Dendritic cell treated with granulocyte-macrophage colony-stimulating factor and Interleukin-4, amounts not matched to agents 40 ng/mL and 50 ng/mL, for 4 days (primary cell): ENCODE measurements at regions not wholly inside any gene's neighbourhood (a gene's known extent, or its start where the extent isn't known, plus 50 kb on each side); places are given as distances from the start of the nearest gene placed in this dataset.
"Not testable (repeated sequence)": the region's sequence is repeated elsewhere in the genome, so short reads cannot be mapped to it uniquely, and the experiment has no call there.

Experiments
- H3K27ac Mint-ChIP-seq: one replicate; pipeline ENCODE4 v1.8.0; 2022; ENCODE audit warnings: mild to moderate bottlenecking, mixed read lengths
- H3K27me3 Mint-ChIP-seq: one replicate; pipeline ENCODE4 v1.8.0; 2022; ENCODE audit warnings: mild to moderate bottlenecking, mixed read lengths
- H3K36me3 Mint-ChIP-seq: one replicate; pipeline ENCODE4 v1.8.0; 2022; ENCODE audit warnings: low read depth, mixed read lengths
- H3K4me1 Mint-ChIP-seq: one replicate; pipeline ENCODE4 v1.8.0; 2022; ENCODE audit warnings: low read depth, mixed read lengths
- H3K4me3 Mint-ChIP-seq: one replicate; pipeline ENCODE4 v1.8.0; 2022; ENCODE audit warnings: mild to moderate bottlenecking, moderate library complexity, mixed read lengths
- H3K9me3 Mint-ChIP-seq: one replicate; pipeline ENCODE4 v1.8.0; 2022; ENCODE audit warnings: mixed read lengths
- intact Hi-C: fragments of 100-400 bp; cut with micrococcal nuclease; formaldehyde crosslinking; loops from one replicate; pipeline ENCODE4 v1.15.0; 2022

DNA sequence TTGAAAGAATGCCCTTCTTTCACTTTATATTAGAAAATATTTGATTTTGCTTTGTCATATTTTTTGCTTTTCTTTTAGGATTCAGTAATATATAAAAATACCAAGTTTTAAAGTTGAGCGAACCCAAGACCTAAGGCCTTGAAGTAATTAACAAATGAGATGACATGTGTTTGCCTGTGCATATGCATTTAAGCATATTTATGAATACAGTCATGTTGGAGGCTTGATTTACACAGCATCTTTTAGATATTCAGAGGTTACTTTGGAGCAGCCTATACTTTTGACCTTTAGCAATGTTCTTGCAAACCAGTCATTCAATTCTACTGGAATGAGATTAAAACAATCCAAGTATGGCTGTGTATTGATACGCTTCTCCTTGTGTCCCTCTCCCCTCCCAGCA lies 425.1 kb downstream of the KCNJ18 start:
- H3K4me3 Mint-ChIP-seq, H3K36me3 Mint-ChIP-seq, H3K4me1 Mint-ChIP-seq, H3K27me3 Mint-ChIP-seq, intact Hi-C loops, H3K27ac Mint-ChIP-seq, H3K9me3 Mint-ChIP-seq: not testable (repeated sequence)

DNA sequence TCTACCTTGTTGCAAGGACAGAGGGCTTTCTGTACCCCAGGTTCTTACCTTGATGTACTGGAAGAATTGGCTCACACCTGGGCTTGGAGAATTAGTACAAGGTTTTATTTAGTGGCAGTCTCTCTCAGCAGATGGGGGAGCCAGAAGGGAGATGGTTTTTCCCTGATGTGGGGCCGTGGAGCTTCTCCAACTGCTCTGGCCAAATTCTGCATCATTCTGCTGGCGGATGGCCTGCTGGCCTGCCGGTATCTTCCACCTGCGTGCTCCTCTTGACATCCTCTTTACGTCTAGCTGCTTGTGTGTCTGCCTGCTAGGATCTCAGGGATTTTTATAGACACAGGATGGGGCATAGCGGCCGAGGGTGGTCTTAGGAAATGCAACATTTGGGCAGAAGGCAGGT lies 426.7 kb downstream of the KCNJ18 start:
- H3K4me1 Mint-ChIP-seq, H3K36me3 Mint-ChIP-seq, H3K9me3 Mint-ChIP-seq, H3K27me3 Mint-ChIP-seq, intact Hi-C loops, H3K27ac Mint-ChIP-seq, H3K4me3 Mint-ChIP-seq: not testable (repeated sequence)

GRCh38 chr17:22119751-22120150 lies 427.4 kb downstream of the KCNJ18 start:
- H3K27ac Mint-ChIP-seq, H3K4me1 Mint-ChIP-seq, H3K27me3 Mint-ChIP-seq, H3K4me3 Mint-ChIP-seq, H3K9me3 Mint-ChIP-seq, intact Hi-C loops, H3K36me3 Mint-ChIP-seq: not testable (repeated sequence)

GRCh38 chr17:22123536-22124281 lies 431.4 kb downstream of the KCNJ18 start:
- no peaks in the 10 kb centered on the region for H3K36me3 Mint-ChIP-seq
- intact Hi-C loops = no loop called here
- no peak overlapping the region for H3K27ac Mint-ChIP-seq
- H3K4me3 Mint-ChIP-seq = no peak overlapping the region
- H3K27me3 Mint-ChIP-seq = no peaks in the 10 kb centered on the region
- H3K9me3 Mint-ChIP-seq = peaks cover 6% of the 10 kb centered on the region
- no peaks in the 10 kb centered on the region for H3K4me1 Mint-ChIP-seq

DNA sequence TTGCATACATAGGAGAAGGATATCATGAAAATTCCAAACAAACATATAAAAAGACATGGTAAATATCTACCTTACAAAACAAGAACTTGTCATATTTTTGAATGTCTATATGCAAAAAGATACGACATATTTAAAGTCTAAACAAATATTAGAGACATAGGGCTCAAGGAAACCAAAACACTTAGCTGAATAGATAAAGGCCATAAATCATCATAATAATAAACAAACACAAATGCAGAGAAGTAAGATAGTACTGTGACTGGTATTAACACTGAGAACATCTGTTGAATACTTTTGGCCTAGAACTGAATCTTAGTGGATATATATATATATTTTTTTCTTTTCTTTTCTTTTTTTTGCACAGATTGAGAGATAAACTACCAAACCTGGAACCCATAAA lies 435.8 kb downstream of the KCNJ18 start:
- Mint-ChIP-seq H3K27me3 (no peaks in the 10 kb centered on the region), H3K36me3 (no peaks in the 10 kb centered on the region), H3K4me1 (no peaks in the 10 kb centered on the region), H3K9me3 (peaks cover 40% of the 10 kb centered on the region), H3K4me3 (no peak overlapping the region), H3K27ac (no peak overlapping the region)
- intact Hi-C loops = no loop called here

DNA sequence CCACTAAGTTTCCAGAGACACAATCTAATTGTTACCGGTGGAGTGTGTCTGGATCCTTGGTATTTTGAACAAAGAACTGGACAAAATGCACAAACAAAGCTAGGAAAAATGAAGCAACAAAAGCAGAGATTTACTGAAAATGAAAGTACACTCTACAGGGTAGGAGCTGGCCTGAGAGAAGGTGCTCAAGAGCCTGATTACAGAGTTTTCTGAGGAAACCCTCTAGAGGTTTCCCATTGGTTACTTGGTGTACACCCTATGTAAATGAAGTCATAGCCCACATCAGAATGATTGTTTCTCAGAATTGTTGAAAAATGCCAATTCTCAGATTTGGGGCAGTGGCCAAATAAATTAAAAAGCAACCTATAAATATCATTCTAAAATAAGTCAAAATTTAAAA lies 436.4 kb downstream of the KCNJ18 start:
- intact Hi-C loops = no loop called here
- H3K36me3 Mint-ChIP-seq = no peaks in the 10 kb centered on the region
- H3K27me3 Mint-ChIP-seq = no peaks in the 10 kb centered on the region
- no peak overlapping the region for H3K27ac Mint-ChIP-seq
- H3K4me1 Mint-ChIP-seq = no peaks in the 10 kb centered on the region
- peaks cover 41% of the 10 kb centered on the region for H3K9me3 Mint-ChIP-seq
- no peak overlapping the region for H3K4me3 Mint-ChIP-seq

DNA sequence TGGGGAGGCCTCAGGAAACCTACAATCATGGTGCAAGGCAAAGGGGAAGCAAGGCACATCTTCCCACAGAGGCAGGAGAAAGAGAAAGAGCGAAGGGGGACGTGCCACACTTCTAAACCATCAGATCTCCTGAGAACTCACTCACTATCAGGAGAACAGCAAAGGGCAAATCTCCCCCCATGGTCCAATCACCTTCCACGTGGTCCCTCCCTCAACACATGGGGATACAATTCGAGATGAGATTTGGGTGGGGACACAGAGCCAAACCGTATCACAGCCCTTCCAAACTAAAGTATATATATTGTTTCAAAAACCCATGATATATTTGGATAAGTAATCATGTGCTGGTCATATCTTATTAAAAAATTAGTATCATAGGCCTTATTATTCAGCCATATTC lies 437.6 kb downstream of the KCNJ18 start:
- H3K4me3 Mint-ChIP-seq, H3K27ac Mint-ChIP-seq, H3K27me3 Mint-ChIP-seq, H3K4me1 Mint-ChIP-seq, intact Hi-C loops, H3K36me3 Mint-ChIP-seq: not testable (repeated sequence)
- peaks cover 42% of the 10 kb centered on the region for H3K9me3 Mint-ChIP-seq

GRCh38 chr17:22131740-22132139 lies 439.4 kb downstream of the KCNJ18 start:
- H3K36me3 Mint-ChIP-seq = no peaks in the 10 kb centered on the region
- no peak overlapping the region for H3K27ac Mint-ChIP-seq
- peaks cover 58% of the 10 kb centered on the region for H3K9me3 Mint-ChIP-seq
- no peaks in the 10 kb centered on the region for H3K27me3 Mint-ChIP-seq
- no peak overlapping the region for H3K4me3 Mint-ChIP-seq
- no peaks in the 10 kb centered on the region for H3K4me1 Mint-ChIP-seq
- intact Hi-C loops = no loop called here

- Mint-ChIP-seq H3K4me1 (no peaks in the 10 kb centered on the region), H3K27me3 (no peaks in the 10 kb centered on the region), H3K27ac (no peak overlapping the region), H3K9me3 (peaks cover 18% of the 10 kb centered on the region), H3K4me3 (no peak overlapping the region), H3K36me3 (no peaks in the 10 kb centered on the region)
- intact Hi-C loops = no loop called here
These were observed 446.6 kb downstream of the KCNJ18 start for GRCh38 chr17:22138861-22139469.

DNA sequence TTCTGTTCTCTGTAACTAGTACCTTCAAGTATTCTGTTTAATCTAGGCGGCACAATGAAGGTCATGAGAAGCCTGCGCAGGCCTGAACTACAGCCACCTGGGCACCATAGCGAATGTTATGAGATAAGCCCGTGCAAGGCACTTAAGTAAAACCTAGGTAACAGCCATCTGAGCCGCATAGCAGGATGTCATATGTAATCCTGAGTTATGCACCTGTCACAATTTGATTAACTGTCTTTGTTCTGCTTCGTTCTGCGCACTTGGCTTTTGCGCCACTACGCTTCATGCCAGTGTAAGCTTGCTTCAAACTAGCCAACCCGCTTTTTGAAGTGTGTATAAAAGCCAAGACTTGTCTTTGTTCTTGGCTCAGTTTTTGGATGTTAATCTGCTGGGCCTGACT lies 449.8 kb downstream of the KCNJ18 start:
- Mint-ChIP-seq H3K9me3 (peaks cover 7% of the 10 kb centered on the region), H3K4me3 (no peak overlapping the region), H3K36me3 (no peaks in the 10 kb centered on the region), H3K27me3 (no peaks in the 10 kb centered on the region), H3K4me1 (no peaks in the 10 kb centered on the region), H3K27ac (no peak overlapping the region)
- intact Hi-C loops = no loop called here

DNA sequence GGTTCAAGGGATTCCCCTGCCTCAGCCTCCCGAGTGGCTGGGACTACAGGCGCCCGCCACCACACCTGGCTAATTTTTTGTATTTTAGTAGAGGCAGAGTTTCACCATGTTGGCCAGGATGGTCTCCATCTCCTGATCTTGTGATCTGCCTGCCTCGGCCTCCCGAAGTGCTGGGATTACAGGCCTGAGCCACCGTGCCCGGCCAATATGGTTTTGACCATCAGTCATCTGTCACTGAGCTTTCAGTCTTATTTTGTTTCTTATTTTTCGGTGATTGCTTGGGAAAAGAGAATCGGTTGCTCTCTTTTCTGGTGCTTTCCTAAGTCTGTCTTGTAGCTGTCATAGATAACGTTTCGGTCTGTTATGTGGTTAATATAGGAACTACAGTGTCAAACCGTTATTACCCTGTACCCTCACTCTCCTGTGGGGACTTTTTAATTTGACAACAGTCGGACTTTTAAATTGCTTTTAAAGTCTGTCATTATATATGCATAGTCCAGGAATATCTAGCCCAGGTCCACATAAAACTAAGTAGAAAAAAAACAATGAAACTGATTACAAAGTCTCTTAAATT lies 453.4 kb downstream of the KCNJ18 start:
- Mint-ChIP-seq H3K4me3 (no peak overlapping the region), H3K4me1 (no peaks in the 10 kb centered on the region), H3K27ac (no peak overlapping the region), H3K36me3 (no peaks in the 10 kb centered on the region), H3K9me3 (peaks cover 10% of the 10 kb centered on the region), H3K27me3 (no peaks in the 10 kb centered on the region)
- intact Hi-C loops = no loop called here

GRCh38 chr17:22158364-22158763 lies 466.0 kb downstream of the KCNJ18 start:
- intact Hi-C loops = no loop called here
- H3K4me1 Mint-ChIP-seq = no peaks in the 10 kb centered on the region
- H3K27me3 Mint-ChIP-seq = no peaks in the 10 kb centered on the region
- no peaks in the 10 kb centered on the region for H3K36me3 Mint-ChIP-seq
- H3K27ac Mint-ChIP-seq = no peak overlapping the region
- no peak overlapping the region for H3K4me3 Mint-ChIP-seq
- peaks cover 25% of the 10 kb centered on the region for H3K9me3 Mint-ChIP-seq

DNA sequence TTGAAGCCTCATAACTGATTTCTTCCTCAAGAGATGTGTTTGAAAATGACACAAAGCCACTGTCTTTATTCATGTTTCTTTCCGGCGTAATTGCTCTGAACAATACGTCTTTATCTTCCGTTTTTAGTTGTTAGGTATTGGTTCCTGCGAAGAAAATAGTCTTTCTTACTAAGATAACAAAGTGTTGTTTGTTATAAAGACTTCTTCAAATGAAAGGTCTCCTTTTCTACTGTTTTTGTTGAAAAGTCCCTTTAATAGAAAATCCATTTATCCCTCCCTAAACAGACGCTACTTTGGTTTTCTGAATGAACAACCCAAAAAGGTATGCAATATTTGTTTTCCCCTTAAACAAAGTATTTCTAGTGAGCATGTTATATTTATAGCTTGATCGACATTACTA lies 469.1 kb downstream of the KCNJ18 start:
- Mint-ChIP-seq H3K27me3 (no peaks in the 10 kb centered on the region), H3K36me3 (no peaks in the 10 kb centered on the region), H3K9me3 (peaks cover 21% of the 10 kb centered on the region), H3K4me1 (no peaks in the 10 kb centered on the region), H3K27ac (no peak overlapping the region), H3K4me3 (no peak overlapping the region)
- intact Hi-C loops = no loop called here

GRCh38 chr17:22171631-22172030 lies 479.3 kb downstream of the KCNJ18 start:
- no peaks in the 10 kb centered on the region for H3K4me1 Mint-ChIP-seq
- intact Hi-C loops = no loop called here
- no peaks in the 10 kb centered on the region for H3K27me3 Mint-ChIP-seq
- H3K27ac Mint-ChIP-seq = no peak overlapping the region
- peaks cover 33% of the 10 kb centered on the region for H3K9me3 Mint-ChIP-seq
- no peaks in the 10 kb centered on the region for H3K36me3 Mint-ChIP-seq
- H3K4me3 Mint-ChIP-seq = no peak overlapping the region

- Mint-ChIP-seq H3K27ac (no peak overlapping the region), H3K27me3 (no peaks in the 10 kb centered on the region), H3K9me3 (peaks cover 15% of the 10 kb centered on the region), H3K36me3 (no peaks in the 10 kb centered on the region), H3K4me3 (no peak overlapping the region), H3K4me1 (no peaks in the 10 kb centered on the region)
- intact Hi-C loops = no loop called here
These were observed 500.8 kb downstream of the KCNJ18 start for GRCh38 chr17:22193113-22193512.
